GM19397 (cell line): ENCODE measurements at regions not wholly inside any gene's neighbourhood (a gene's known extent, or its start where the extent isn't known, plus 50 kb on each side); places are given as distances from the start of the nearest gene placed in this dataset.
"Not testable (repeated sequence)": the region's sequence is repeated elsewhere in the genome, so short reads cannot be mapped to it uniquely, and the experiment has no call there.

Experiments
- ATAC-seq: cut with Tn5 transposase; IDR thresholded peaks from one replicate; pipeline ENCODE4 v1.9.1; 2021; ENCODE audit warnings: mild to moderate bottlenecking, moderate library complexity; ENCODE audit not compliant: unreplicated experiment

GRCh38 chr5:174529925-174530681, 194.3 kb upstream of the MSX2 start:
- no peak for ATAC-seq

GRCh38 chr5:174531782-174532191, 192.6 kb upstream of the MSX2 start:
- ATAC-seq, result no peak

GRCh38 chr5:174532455-174533453, 191.6 kb upstream of the MSX2 start:
- no peak for ATAC-seq

GRCh38 chr5:174533751-174534241, 190.6 kb upstream of the MSX2 start:
- no peak for ATAC-seq

- ATAC-seq, result no peak
Observed at GRCh38 chr5:174535669-174536068, 188.7 kb upstream of the MSX2 start.

GRCh38 chr5:174539823-174540222, 184.6 kb upstream of the MSX2 start:
- ATAC-seq, result not testable (repeated sequence)

GRCh38 chr5:174542037-174542436, 182.3 kb upstream of the MSX2 start:
- ATAC-seq, result no peak

GRCh38 chr5:174542471-174542870, 181.9 kb upstream of the MSX2 start:
- ATAC-seq, result no peak

GRCh38 chr5:174545926-174546325, 178.5 kb upstream of the MSX2 start:
- ATAC-seq, result no peak

- no peak for ATAC-seq
Observed at GRCh38 chr5:174547814-174548213, 176.6 kb upstream of the MSX2 start.

- ATAC-seq, result no peak
Observed at GRCh38 chr5:174549254-174549653, 175.1 kb upstream of the MSX2 start.

GRCh38 chr5:174550026-174550425, 174.4 kb upstream of the MSX2 start:
- no peak for ATAC-seq

GRCh38 chr5:174552428-174552827, 172.0 kb upstream of the MSX2 start:
- ATAC-seq, result no peak

GRCh38 chr5:174553556-174553955, 170.8 kb upstream of the MSX2 start:
- ATAC-seq, result no peak

GRCh38 chr5:174555726-174556125, 168.7 kb upstream of the MSX2 start:
- no peak for ATAC-seq

- no peak for ATAC-seq
Observed at GRCh38 chr5:174556756-174557155, 167.6 kb upstream of the MSX2 start.

GRCh38 chr5:174558190-174558589, 166.2 kb upstream of the MSX2 start:
- ATAC-seq, result no peak

GRCh38 chr5:174559141-174559540, 165.2 kb upstream of the MSX2 start:
- no peak for ATAC-seq

- ATAC-seq, result no peak
Observed at GRCh38 chr5:174559566-174560090, 164.8 kb upstream of the MSX2 start.

- ATAC-seq, result no peak
Observed at GRCh38 chr5:174560861-174561260, 163.5 kb upstream of the MSX2 start.

- ATAC-seq, result not testable (repeated sequence)
Observed at GRCh38 chr5:174563040-174563439, 161.3 kb upstream of the MSX2 start.
